ENCODE measurements at regions not wholly inside any gene's neighbourhood (a gene's known extent, or its start where the extent isn't known, plus 50 kb on each side); places are given as distances from the start of the nearest gene placed in this dataset.

DNA sequence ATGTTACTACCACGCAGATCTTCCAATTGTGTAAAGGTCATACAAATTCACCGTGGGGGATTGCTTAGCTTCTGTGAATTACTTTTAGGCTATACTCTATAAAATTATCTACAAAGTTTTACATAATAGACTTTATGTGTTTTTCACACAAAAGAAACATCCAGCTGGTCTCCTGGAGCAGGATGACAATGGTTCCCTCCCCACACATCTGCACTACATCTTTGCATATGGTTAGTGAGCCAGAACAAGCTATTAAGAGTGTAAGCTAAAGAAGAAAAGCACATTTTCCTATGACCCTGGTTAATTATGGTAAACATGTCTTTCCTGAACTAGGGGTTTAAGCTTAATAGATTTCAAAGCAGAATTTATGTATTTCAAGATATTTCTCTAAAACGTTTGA is 295.1 kb downstream of the ASXL3 start:
- Histone ChIP-seq H4K20me1 (ENCODE audit: low read length) (no peaks in the 10 kb centered on the region), H3K4me3 (ENCODE audit: low read length) (no peak overlapping the region), H3K36me3 (ENCODE audit: low read depth, low read length) (no peaks in the 10 kb centered on the region), H2AFZ (ENCODE audit: low read length) (no peak overlapping the region), H3K27me3 (ENCODE audit: low read length) (no peaks in the 10 kb centered on the region), H3K79me2 (ENCODE audit: low read length) (no peaks in the 10 kb centered on the region), H3K9ac (ENCODE audit: low read length) (no peak overlapping the region), H3F3A (ENCODE audit: low read length, unreplicated experiment) (no peaks in the 10 kb centered on the region), H3K9me3 (ENCODE audit: low read length) (no peaks in the 10 kb centered on the region), H3K9me2 (replicated peaks; ENCODE audit: low read length) (no peaks in the 10 kb centered on the region), H3K4me2 (ENCODE audit: low read length) (no peak overlapping the region), H3K27ac (ENCODE audit: low read length) (no peak overlapping the region), H3K4me1 (ENCODE audit: insufficient read depth, low read length) (no peaks in the 10 kb centered on the region)
- ATAC-seq (no peak), DNase-seq (no peak)
- BruUV-seq (replicated peaks), result no TSS peak
- ChIA-PET POLR2A (ENCODE audit: unreplicated experiment) (no interaction called here), CTCF (no interaction called here)
- intact Hi-C loops (cut with micrococcal nuclease), result no loop called here
- TF ChIP-seq, protein P1, sequence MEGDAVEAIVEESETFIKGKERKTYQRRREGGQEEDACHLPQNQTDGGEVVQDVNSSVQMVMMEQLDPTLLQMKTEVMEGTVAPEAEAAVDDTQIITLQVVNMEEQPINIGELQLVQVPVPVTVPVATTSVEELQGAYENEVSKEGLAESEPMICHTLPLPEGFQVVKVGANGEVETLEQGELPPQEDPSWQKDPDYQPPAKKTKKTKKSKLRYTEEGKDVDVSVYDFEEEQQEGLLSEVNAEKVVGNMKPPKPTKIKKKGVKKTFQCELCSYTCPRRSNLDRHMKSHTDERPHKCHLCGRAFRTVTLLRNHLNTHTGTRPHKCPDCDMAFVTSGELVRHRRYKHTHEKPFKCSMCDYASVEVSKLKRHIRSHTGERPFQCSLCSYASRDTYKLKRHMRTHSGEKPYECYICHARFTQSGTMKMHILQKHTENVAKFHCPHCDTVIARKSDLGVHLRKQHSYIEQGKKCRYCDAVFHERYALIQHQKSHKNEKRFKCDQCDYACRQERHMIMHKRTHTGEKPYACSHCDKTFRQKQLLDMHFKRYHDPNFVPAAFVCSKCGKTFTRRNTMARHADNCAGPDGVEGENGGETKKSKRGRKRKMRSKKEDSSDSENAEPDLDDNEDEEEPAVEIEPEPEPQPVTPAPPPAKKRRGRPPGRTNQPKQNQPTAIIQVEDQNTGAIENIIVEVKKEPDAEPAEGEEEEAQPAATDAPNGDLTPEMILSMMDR (conservative IDR thresholded peaks at IDR 0.05; ENCODE audit: low read depth, low read length), result no peak
- TF ChIP-seq EZH2phosphoT487 (IDR thresholded peaks at IDR 0.05; ENCODE audit: borderline replicate concordance, low read length), result no peak
- no peak for TF ChIP-seq EZH2 (IDR thresholded peaks at IDR 0.05; ENCODE audit: low read length, unreplicated experiment)

DNA sequence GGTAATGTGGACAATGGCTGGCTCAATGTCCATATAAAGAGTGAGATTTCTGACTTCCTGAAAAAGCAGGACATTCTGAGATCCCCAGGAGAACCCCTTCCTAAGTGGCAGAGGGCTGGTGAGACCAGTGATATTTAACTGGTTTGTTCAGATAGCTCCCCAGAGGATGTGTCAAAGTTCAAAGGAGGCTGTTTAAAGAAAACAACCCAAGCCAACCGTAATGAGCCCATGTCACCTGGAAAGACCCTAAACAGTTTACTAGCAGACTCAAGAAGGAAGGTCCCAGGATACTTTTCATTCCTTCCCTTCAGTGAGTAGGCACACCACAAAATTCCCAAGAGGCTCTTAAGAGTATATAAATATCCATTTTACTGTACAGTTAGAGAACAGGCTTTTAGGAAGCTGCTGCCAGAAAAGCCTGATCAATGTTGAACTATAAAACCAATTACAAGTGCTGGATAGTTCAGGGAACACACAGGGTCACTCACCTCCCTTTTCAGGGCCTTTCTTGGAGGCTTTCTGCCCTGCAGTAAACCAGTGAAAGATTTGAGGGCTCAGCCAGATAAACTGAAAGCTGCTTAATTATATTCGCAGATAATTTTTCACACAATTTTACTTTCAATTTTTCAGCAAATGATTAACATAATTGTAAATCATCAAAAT is 293.5 kb downstream of the ASXL3 start:
- TF ChIP-seq, protein P1 (conservative IDR thresholded peaks at IDR 0.05; ENCODE audit: low read depth, low read length), result no peak
- TF ChIP-seq EZH2 (IDR thresholded peaks at IDR 0.05; ENCODE audit: low read length, unreplicated experiment), result no peak
- no peak overlapping the region for H3K9ac ChIP-seq (ENCODE audit: low read length)
- no peaks in the 10 kb centered on the region for H3K36me3 ChIP-seq (ENCODE audit: low read depth, low read length)
- ChIA-PET POLR2A (ENCODE audit: unreplicated experiment) (no interaction called here), CTCF (no interaction called here)
- H4K20me1 ChIP-seq (ENCODE audit: low read length), result no peaks in the 10 kb centered on the region
- BruUV-seq (replicated peaks), result no TSS peak
- no peak for ATAC-seq
- H3K4me2 ChIP-seq (ENCODE audit: low read length), result no peak overlapping the region
- H2AFZ ChIP-seq (ENCODE audit: low read length), result no peak overlapping the region
- H3K27ac ChIP-seq (ENCODE audit: low read length), result no peak overlapping the region
- no peaks in the 10 kb centered on the region for H3F3A ChIP-seq (ENCODE audit: low read length, unreplicated experiment)
- intact Hi-C loops (cut with micrococcal nuclease), result no loop called here
- H3K79me2 ChIP-seq (ENCODE audit: low read length), result no peaks in the 10 kb centered on the region
- H3K9me3 ChIP-seq (ENCODE audit: low read length), result no peaks in the 10 kb centered on the region
- no peak for DNase-seq
- no peaks in the 10 kb centered on the region for H3K4me1 ChIP-seq (ENCODE audit: insufficient read depth, low read length)
- no peak overlapping the region for H3K4me3 ChIP-seq (ENCODE audit: low read length)
- no peaks in the 10 kb centered on the region for H3K27me3 ChIP-seq (ENCODE audit: low read length)
- H3K9me2 ChIP-seq (replicated peaks; ENCODE audit: low read length), result no peaks in the 10 kb centered on the region

DNA sequence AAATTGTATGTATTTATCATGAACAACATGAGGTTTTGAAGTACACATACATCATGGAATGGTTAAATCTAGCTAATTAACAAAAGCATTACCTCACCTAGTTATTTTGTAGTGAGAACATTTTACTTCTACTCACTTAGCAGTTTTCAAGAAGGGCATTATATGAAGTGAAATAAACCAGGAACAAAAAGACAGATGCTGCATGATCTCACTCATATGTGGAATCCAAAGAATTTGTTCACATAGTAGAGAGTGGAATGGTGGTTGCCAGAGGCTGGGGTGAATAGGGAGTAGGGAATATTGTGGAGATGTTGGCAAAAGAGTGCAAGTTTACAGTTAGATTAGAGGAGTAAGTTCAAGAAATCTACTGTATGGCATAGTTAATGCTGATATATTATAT is 292.0 kb downstream of the ASXL3 start:
- no peaks in the 10 kb centered on the region for H4K20me1 ChIP-seq (ENCODE audit: low read length)
- no peak overlapping the region for H3K9ac ChIP-seq (ENCODE audit: low read length)
- no peaks in the 10 kb centered on the region for H3K79me2 ChIP-seq (ENCODE audit: low read length)
- CTCF ChIA-PET, result no interaction called here
- no peaks in the 10 kb centered on the region for H3K36me3 ChIP-seq (ENCODE audit: low read depth, low read length)
- H3F3A ChIP-seq (ENCODE audit: low read length, unreplicated experiment), result no peaks in the 10 kb centered on the region
- H3K9me3 ChIP-seq (ENCODE audit: low read length), result no peaks in the 10 kb centered on the region
- TF ChIP-seq EZH2phosphoT487 (IDR thresholded peaks at IDR 0.05; ENCODE audit: borderline replicate concordance, low read length) (no peak), EZH2 (IDR thresholded peaks at IDR 0.05; ENCODE audit: low read length, unreplicated experiment) (no peak)
- no peak overlapping the region for H3K27ac ChIP-seq (ENCODE audit: low read length)
- H3K9me2 ChIP-seq (replicated peaks; ENCODE audit: low read length), result no peaks in the 10 kb centered on the region
- no TSS peak for BruUV-seq (replicated peaks)
- DNase-seq (no peak), ATAC-seq (no peak)
- intact Hi-C loops (cut with micrococcal nuclease), result no loop called here
- H2AFZ ChIP-seq (ENCODE audit: low read length), result no peak overlapping the region
- H3K4me1 ChIP-seq (ENCODE audit: insufficient read depth, low read length), result no peaks in the 10 kb centered on the region
- no peak overlapping the region for H3K4me2 ChIP-seq (ENCODE audit: low read length)
- POLR2A ChIA-PET (ENCODE audit: unreplicated experiment), result no interaction called here
- H3K4me3 ChIP-seq (ENCODE audit: low read length), result no peak overlapping the region
- no peaks in the 10 kb centered on the region for H3K27me3 ChIP-seq (ENCODE audit: low read length)
